ENCODE measurements at regions not wholly inside any gene's neighbourhood (a gene's known extent, or its start where the extent isn't known, plus 50 kb on each side); places are given as distances from the start of the nearest gene placed in this dataset.

DNA sequence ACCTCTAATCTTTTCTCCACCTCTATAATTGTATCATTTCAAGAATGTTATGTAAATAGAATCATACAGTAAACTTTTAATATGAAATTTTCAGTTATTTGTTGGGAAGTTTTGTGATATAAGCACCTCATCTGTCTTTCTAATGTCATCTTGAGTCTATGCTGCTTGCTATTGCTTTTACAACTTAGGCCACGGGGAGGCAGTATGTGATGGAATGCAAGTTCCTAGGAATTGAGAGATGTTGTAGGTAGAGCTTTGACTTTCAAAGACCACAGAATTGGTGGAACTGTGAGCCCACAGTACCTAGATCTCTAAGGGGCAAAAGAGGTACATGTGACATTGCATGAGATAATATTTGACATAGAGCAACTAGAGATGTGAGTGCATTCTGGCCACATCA, 328.3 kb downstream of the MFSD1 start:
- no peak for DNase-seq

DNA sequence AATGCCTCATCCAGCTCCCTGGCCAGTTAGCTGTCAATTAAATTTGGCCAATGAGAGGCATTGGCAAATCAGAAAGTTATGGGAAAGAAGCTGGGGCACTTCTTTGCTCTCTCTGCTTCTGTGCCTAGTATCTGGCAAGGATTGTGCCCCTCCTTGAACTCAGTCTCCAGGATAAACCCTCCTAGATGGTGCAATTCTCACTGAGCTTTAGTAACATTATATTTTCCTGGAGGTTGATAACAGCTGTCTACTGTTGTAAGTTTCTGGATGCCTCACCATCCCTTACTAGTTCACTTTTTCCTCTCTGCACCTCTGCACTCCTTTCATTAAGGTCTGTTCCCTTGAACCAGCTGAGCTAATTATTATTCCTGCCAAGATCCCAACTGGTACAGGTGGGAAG, 329.5 kb downstream of the MFSD1 start:
- no peak for DNase-seq

DNA sequence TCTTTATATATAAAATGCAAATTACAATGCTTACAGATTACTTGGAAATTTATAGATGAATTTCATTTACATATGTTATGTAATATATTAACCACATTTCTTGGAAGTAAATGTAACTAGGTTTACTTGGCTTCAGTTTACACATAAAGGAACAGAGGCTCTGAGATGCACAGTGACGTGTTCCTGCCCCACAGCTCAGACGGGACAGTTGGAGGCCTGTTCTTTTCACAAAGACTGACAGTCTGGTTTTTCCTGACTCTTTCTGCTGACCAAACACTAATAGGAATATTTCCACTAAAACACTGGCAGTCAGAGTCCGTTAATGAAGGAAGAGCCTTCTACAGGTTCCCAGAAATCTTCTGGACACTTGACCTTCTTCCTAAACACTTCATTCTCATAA, 336.1 kb downstream of the MFSD1 start:
- peak in 1 of 14 donors; percentile 22 for DNase-seq

DNA sequence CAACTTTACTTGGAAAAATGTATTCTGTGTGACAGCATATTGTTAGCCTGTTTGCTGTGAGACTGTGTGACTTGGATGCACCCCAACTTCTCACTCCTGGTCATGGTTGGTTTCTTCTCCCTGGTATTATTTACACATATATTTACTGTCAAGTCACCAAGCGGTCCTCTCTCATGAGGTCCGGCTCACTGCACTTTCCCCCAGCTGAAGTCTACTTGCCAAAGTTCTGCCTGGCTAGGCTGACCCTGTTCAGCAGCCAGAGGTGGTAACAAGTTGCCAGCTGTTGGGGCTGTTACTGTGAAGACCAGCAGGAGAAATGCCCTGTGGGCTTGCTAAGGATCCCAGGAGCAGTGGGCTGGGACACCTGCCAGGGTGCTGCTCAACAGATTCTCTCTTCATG, 337.5 kb downstream of the MFSD1 start:
- no peak for DNase-seq

DNA sequence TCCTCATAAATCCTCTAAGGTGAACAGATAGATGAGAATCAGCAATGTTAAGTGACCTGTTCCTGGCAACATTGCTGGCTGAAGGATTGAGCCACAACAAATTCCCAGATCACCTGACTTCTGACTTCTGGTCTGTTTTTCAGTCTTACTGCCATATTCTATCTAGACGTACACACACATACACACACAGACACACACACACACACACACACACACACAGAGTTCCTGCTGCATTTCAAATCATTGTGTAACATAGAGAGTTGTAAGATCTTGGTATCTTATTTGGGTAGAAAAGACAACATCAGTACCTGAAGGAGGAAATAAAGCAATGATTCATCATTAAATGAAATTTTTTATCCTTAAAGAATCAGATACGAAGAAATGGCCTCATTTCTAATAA, 342.6 kb downstream of the MFSD1 start:
- DNase-seq = no peak

DNA sequence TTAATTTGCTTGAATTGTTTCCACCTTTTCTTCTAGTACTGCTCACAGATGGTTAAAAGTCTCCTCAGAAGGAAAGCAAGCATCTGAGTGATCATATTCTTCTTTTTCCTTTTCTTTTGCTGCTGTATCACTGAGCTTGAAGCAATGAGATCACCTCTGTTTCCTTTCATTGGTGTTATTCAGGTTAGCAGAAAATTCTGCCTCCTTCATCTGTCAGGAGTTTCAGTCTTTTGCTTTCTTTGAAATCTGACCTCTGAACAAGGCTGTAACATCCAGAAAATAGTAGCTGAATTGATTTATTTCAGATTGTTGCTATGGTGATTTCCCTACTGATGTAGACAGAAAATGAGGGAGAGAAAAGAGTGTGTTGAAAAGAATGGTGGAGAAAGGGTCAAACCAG, 343.0 kb downstream of the MFSD1 start:
- no peak for DNase-seq

DNA sequence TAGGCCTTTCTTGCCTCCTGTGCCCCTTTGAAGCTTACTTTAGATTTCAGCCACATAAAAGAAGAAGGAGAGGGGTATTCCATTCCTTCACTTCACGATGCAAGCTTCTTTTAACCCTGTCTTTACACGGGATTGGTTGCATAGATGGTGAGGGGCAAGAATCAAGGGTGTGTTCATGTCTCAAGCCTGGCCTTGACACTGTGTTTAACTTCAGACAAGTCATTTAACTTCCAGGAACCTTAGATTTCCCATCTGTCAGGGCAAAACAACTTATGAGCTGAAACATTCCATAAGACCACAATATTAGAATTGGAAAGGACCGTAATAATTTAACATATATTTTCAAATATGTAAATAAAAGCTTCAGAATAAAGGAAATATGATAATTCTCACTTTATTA, 344.5 kb downstream of the MFSD1 start:
- no peak for DNase-seq

DNA sequence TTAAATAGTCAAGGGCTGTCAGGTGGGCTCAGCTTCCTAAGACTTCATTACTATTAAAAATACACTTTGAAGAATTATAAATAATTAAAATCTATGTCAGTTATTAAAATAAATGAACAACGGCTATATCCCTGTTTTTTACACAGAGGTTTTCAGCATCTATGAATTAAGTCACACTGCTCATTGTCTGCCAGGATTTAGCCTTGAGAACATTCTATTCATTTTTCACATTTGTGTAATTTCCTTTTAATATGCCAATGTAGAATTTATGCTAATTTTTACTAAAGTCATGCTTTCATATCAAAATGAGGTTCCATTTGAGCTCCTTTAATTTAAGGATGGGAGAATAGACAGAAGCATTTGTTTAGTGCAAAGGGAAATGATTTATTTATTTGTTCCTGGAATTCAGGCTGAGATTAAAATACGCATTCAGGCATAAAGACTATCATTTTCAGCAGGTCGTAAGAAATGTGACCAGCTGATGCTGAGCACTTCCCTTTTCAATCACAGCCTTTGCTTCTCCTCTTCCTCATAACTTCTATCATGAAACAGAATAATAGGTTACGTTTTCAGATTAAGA, 345.1 kb downstream of the MFSD1 start:
- no peak for DNase-seq

DNA sequence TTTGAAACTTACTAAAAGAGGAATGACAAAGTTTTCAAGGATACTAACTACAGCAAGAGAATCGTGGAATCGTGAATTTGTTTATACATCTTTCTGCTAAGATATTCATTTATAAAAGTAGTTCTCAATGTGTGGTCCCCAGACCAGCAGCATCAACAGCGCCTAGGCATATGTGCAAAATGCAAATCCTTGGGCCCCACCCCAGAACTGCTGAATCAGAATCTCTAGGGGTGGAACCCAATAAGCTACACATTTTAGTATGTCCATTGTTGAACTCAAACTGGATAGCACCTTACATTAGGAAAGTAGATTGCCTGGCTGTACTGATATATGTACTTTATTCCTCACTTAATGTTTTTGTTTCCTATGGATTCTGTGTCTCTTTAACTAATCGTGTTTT, 346.0 kb downstream of the MFSD1 start:
- no peak for DNase-seq

DNA sequence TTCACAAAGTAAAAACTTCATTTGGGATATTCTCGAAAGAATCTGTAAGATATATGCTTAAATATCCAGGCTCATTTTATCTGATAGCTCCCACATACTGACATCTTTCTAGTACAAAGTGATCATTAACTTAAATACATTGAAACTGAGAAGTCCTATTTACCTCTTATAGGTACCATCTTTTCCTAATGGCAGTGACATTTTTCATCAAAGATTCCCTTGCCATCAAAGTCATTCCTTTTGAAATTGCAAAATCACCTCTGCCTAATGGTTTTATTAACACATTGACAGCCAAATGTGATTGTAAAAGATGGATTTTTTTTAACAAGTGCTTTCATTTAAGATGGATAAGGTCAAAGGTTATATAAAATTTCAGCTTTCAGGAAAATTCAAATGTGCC, 346.6 kb downstream of the MFSD1 start:
- no peak for DNase-seq

DNA sequence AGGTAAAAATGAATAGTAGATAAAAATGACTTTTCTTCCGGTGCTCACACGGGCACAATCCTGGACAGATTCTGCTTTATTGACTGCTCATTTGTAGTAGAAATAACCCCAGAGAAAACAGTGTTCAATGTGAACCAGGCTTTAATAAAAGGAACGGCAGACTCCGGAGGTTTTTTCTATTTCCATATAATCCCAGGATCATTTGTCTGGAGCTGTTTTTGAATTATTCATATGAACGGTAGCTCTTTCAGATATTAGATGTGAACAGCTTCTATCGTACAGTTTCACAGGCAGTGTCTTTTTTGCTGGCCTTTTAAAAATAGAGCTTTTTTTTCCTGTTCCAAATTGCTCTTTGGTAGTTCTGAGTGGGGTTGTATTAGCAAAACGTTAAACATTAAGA, 347.3 kb downstream of the MFSD1 start:
- DNase-seq = no peak

DNA sequence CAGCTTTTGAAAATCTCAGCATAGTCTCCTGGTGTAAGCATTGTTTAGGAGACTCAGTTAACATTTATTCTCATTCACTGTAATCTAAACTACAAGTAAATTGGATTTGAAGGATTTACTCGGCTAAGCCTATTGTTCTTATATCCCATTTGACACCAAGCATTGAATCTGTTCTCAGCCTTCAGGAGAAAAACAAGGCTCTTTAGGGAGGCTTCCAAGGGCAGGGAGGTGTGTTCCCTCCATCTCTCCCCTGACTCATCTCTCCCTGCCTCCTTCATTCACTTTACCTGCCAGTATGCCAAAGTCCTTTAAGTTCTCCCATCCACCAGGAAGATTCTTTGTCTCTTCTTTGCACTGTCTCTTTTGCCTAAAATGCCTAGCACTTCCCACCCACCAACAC, 347.8 kb downstream of the MFSD1 start:
- no peak for DNase-seq

DNA sequence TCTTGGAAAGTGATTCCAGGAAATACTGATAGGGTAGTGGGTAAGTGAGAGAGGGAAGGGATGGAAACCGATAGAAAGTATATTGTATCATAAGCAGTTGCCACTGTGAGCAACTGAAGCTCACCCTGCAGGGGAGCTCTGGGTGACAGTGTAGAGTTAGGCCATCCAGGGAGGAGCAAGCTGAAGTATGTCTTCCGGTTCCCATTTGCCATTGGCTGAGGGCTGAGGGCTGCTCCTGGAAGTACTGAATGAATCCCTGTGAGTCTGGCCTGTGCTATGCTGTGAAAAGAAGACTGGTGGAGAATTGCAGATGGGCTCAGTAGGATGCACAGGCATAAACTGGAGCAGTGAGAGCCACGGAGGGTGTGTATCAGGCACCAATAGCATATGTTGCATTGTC, 348.3 kb downstream of the MFSD1 start:
- DNase-seq = no peak

DNA sequence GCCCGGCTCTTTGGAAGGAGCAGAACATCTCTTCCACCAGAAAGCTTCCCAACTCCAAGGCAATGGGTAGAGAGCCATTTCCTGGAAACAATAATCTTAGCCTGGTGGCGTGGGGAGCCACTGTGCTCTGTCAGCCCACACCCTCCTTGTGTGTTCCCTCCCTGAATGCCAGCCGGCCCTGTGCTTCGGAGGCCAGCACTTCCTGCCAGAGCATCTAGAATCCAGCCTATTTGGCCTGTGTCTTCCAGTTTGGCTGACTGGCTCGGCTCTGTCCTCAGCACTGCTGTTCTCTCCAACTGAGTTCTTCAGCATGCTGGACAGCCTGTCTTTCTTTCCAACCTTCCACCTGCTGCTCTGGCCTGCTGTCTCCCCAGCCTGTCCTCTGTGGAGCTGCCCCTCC, 349.3 kb downstream of the MFSD1 start:
- no peak for DNase-seq

DNA sequence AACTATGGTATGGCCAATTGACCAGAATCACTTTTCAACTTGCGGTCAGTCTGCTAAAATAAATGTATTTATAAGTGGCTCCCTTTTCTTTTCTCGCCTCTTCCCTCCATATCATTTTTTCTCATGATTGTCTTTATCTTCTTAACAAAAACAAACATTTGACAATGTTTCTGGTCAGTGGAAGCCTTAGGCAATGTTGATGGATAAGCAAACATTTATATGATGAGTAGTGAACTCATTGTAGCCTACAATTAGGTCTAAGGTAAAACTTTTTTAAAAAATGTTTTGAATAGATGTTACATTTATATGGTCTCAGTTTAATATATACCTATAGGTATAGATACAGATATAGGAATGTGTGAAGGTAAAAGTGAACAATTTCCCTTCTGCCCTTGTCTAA, 355.4 kb downstream of the MFSD1 start:
- DNase-seq = no peak

DNA sequence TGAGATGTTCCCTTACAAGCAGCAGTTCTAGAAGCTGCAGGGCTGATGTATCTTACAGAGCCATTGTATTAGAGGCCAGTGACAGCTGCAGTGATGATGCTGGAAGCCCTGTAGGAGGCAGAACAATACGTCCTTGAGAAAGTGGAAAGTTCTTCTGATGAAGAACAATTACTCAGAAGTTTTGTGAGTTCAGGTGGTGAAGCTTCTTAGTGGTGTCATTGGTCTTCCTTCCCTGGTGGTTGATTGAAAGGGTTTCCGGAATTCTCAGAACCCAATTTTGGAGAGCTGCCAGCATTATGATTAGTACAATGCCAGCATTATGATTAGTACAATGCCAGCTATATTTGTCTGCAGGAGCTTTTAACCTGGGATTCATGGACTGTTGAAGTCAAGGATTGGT, 356.4 kb downstream of the MFSD1 start:
- DNase-seq = peak in 1 of 14 donors; percentile 5

DNA sequence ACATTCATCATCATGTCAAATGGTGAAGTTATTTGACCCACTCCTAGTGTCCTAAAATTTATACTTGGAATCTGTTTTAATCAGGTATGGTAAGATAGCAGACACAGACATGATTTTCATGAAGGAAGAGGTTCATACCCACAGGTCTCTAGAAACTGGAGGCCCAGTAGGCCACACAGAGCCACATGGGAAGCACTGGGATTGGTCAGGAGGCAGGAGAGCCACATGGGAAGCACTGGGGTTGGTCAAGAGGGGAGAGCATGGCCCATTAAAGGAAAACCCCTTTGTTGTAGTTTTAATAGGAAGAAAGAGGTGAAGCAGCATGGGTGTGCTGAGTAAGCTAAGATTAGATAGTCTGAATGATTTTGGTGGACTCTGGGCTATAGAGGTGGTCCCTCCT, 356.9 kb downstream of the MFSD1 start:
- DNase-seq = no peak

DNA sequence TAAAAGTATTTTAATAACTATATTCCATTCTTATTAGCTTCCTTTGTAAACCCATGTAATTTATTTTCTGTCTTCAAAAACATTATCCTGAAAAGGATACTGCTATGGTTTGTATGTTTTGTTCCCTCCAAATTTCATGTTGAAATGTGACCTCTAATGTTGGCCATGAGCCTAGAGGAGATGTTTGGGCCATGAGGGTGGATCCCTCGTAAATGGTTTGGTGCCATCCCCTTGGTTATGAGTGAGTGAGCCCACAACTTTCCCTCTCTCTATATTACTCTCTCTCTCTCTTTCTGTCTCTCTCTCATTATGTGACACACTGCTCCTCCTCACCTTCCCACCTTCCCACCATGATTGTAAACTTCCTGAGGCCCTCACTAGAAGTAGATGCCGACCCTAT, 357.7 kb downstream of the MFSD1 start:
- no peak for DNase-seq

DNA sequence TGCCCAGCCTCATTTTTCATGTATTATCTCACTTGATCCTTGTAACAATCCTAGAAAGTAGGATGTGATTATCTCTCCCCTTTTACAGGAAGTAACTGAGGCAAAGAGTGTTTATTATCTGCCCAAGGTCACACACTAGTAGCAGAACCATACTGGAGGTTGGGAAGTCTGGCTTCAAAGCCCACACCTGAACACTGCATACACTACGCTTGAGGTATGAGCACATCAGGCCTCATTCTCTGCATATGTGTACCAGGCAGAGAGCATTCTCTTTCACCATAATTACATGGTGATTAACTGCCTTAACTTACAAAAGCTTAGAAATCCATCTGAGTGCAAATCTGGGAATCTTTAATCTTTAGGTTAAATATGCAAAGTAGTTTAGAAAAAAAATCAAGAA, 361.8 kb downstream of the MFSD1 start:
- DNase-seq = no peak

DNA sequence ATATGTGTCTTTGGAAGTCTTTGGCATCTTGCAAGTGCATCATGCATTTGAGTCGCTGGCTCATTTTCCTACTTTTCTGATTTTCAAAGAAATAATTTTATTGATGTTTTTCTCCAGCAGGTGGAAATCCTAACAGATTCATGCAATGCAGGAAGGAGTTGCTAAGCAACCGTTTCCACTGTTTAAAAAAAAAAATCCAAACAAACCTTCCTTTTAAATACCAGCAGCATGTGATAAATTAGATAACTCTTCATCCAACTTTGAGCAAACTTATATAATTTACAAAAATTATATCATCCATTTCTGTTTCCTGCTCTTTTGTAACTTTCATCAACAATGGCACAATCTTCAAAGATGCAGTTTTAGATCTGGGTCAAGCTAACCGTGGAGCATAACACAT, 364.1 kb downstream of the MFSD1 start:
- DNase-seq = no peak

DNA sequence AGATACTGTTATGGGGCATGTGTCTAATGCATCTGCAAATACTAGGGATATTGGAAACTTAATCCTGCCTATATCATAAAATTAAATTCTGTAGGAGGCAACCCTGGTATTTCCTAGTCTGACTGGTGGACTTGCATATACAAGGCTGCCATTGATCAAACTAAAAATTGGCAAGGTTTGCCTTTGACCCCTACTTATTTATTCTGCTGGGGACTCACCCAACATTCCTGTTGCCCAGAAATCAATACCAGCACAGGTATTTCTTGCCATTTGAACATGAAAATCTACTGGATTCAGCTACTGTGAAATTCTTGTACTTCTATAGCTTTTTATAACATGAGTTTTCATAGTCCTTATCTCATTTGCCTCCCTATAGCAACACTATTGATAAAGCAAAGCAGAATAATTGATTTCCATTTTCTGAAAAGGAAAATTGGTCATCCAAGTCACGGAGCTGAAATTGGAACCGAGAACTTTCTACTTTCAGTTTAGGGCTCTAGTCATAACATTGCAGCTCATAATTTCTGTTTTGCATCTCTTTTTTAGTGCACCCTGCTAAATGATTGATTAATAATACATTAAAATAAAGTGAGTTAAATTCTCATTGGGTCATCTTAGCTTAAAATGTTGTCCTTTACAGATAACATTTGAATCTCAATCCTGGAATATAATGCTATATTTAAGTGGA, 365.2 kb downstream of the MFSD1 start:
- DNase-seq = no peak

DNA sequence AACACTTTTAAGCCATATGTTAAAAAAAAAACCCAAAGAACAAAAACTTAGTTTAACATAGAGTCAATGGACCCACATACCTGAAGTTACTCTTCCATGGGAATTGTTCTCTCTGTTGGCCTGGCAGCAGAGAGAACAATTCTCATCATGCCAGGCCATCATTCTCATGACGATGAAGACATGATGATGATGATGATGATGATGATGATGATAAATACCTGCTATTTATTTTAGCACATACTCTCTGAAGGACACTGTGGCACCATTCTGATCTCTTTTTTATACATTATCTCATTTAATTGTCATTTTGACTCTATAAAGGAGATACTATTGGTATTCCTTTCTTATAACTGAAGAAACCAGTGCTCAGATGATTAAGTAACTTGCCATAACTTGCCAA, 366.9 kb downstream of the MFSD1 start:
- no peak for DNase-seq

DNA sequence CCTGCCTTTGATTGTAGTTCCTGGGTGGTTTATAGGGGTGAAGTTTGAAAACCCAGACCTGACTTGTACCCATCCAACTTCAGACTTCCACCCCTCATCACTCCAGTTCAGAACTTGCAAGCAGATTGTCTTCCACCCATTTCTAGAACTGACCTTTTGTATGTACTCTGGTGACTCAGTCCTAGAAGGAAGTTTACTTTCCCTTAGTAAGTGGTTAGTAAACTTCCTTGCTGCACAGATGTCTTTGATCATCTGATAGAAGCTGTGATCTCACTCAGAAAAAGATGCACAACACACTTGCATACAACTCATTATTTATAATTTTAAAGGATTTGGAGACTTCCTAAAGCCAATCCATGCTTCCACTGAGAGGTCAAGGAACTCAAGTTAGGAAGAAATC, 368.0 kb downstream of the MFSD1 start:
- no peak for DNase-seq

DNA sequence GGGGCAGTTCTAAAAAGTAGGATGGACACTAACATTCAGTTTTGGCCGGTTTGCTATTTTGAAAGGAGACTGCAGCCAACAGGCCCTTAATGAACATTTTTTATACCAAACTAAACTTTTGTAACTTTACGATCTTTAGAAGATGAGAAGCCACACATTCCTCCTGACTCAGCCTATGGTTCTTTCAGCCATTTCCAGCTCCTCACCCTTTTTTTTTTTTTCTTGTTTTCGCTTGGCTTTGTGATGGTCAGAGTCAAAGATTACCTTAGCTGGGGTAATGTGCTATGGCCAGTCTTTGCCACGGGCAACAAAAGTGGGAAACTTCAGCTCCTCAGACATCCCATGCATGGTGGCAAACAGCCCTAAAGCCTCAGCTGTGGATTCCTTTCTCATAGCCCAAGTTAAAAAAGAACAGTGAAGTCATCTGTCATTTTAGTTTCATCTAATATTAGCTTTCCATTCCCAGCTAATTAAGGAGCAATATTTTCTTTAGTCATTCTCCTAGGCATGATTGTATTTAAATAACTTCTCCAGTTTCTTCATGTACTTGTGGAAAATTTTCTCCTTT, 368.7 kb downstream of the MFSD1 start:
- DNase-seq = no peak

DNA sequence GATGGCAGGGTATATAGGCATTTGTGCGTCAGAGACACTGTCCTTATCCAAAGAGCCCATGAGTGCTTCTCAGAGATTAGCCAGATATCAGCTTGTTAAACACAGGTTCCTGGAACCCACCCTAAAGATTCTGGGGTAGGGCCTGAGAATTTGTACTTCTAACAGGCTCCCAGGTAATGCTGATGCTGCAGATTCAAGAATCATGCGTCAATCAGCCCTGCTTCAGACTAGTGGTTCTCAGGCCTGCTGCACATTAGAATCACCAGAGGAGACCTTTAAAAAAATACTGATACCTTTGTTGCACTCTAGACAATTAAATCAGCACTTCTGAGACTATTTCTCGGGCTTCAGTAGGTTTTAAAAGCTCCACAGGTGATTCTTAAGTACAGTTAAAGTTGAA, 369.5 kb downstream of the MFSD1 start:
- no peak for DNase-seq

Measured in C1 segment of cervical spinal cord (tissue), 14 donors.